MM.1S (cell line): ENCODE measurements at regions not wholly inside any gene's neighbourhood (a gene's known extent, or its start where the extent isn't known, plus 50 kb on each side); places are given as distances from the start of the nearest gene placed in this dataset.

Experiments used
- DNase-seq: peaks from one replicate; pipeline ENCODE4 v3.0.0-alpha.2; 2015
- H2AFZ ChIP-seq: fragments of 300-600 bp; sonication (generic); 2 replicates; pipeline ENCODE4 v1.6.0; 2016; ENCODE audit warnings: antibody characterized with exemption, low read length
- H3F3A ChIP-seq: fragments of 300-600 bp; sonication (generic); 2 replicates; pipeline ENCODE4 v1.6.1; 2016; ENCODE audit warnings: mild to moderate bottlenecking, antibody characterized with exemption, low read length, moderate library complexity, mixed read lengths; ENCODE audit not compliant: insufficient read depth
- H3K27ac ChIP-seq: fragments of 300-600 bp; sonication (generic); 2 replicates; pipeline ENCODE4 v1.5.1; 2016; ENCODE audit warnings: mild to moderate bottlenecking, low read length
- H3K27me3 ChIP-seq: fragments of 300-600 bp; sonication (generic); replicated peaks from 2 replicates; pipeline ENCODE4 v1.6.0; 2016; ENCODE audit warnings: low read length; ENCODE audit not compliant: insufficient read depth
- H3K36me3 ChIP-seq: fragments of 300-600 bp; sonication (generic); replicated peaks from 2 replicates; pipeline ENCODE4 v1.6.1; 2016; ENCODE audit warnings: mild to moderate bottlenecking, low read length, mixed read lengths; ENCODE audit not compliant: insufficient read depth
- H3K4me1 ChIP-seq: fragments of 300-600 bp; sonication (generic); 2 replicates; pipeline ENCODE4 v1.6.1; 2016; ENCODE audit warnings: low read length, mixed read lengths
- H3K4me2 ChIP-seq: fragments of 300-600 bp; sonication (generic); 2 replicates; pipeline ENCODE4 v1.6.0; 2016; ENCODE audit warnings: low read depth, low read length
- H3K4me3 ChIP-seq: fragments of 300-600 bp; sonication (generic); 2 replicates; pipeline ENCODE4 v1.5.1; 2016; ENCODE audit warnings: low read length, mixed read lengths
- H3K79me2 ChIP-seq: fragments of 300-600 bp; sonication (generic); 2 replicates; pipeline ENCODE4 v1.6.1; 2016; ENCODE audit warnings: mixed run types, low read length, mixed read lengths
- H3K9ac ChIP-seq: fragments of 300-600 bp; sonication (generic); 2 replicates; pipeline ENCODE4 v1.6.1; 2016; ENCODE audit warnings: low read length, mixed read lengths
- H3K9me2 ChIP-seq: fragments of 300-600 bp; sonication (generic); replicated peaks from 2 replicates; pipeline ENCODE4 v1.6.1; 2016; ENCODE audit warnings: mild to moderate bottlenecking, low read length, mixed read lengths; ENCODE audit not compliant: insufficient read depth
- H3K9me3 ChIP-seq: fragments of 300-600 bp; sonication (generic); replicated peaks from 2 replicates; pipeline ENCODE4 v1.6.1; 2016; ENCODE audit warnings: mild to moderate bottlenecking, low read length, mixed read lengths; ENCODE audit not compliant: insufficient read depth
- H4K20me1 ChIP-seq: fragments of 300-600 bp; sonication (generic); 2 replicates; pipeline ENCODE4 v1.6.1; 2016; ENCODE audit warnings: mild to moderate bottlenecking, low read length, moderate library complexity, mixed read lengths; ENCODE audit not compliant: insufficient read depth
- CTCF ChIP-seq: fragments of 300-600 bp; sonication (generic); IDR thresholded peaks from 2 replicates; pipeline ENCODE4 v1.5.1; 2016; ENCODE audit warnings: antibody characterized with exemption, low read length, mixed read lengths
- EZH2 ChIP-seq: fragments of 300-600 bp; sonication (generic); optimal IDR thresholded peaks from 2 replicates; pipeline ENCODE3; 2017; ENCODE audit warnings: low read depth, mild to moderate bottlenecking, antibody characterized with exemption, low read length, mixed read lengths
- EZH2phosphoT487 ChIP-seq: fragments of 300-600 bp; sonication (generic); IDR thresholded peaks from 2 replicates; pipeline ENCODE4 v1.6.1; 2018; ENCODE audit warnings: antibody characterized with exemption, low read length

GRCh38 chr5:145062280-145063062 is 772.7 kb downstream of the PRELID2 start:
- H3K9me2 ChIP-seq = no peaks in the 10 kb centered on the region

GRCh38 chr5:145056800-145057199 is 778.3 kb downstream of the PRELID2 start:
- H3K4me1 ChIP-seq = no peaks in the 10 kb centered on the region
- TF ChIP-seq CTCF (no peak), EZH2phosphoT487 (no peak), EZH2 (no peak)
- H3K27me3 ChIP-seq = no peaks in the 10 kb centered on the region
- H4K20me1 ChIP-seq = no peaks in the 10 kb centered on the region
- peak overlapping the region; percentile 36 for H3K4me2 ChIP-seq
- no peak overlapping the region for H3K9ac ChIP-seq
- no peaks in the 10 kb centered on the region for H3K79me2 ChIP-seq
- DNase-seq = peak; percentile 64
- no peak overlapping the region for H3K27ac ChIP-seq
- no peaks in the 10 kb centered on the region for H3F3A ChIP-seq
- H3K36me3 ChIP-seq = no peaks in the 10 kb centered on the region
- H3K9me2 ChIP-seq = no peaks in the 10 kb centered on the region
- H3K4me3 ChIP-seq = peak overlapping the region; percentile 19; the same call in 1 of the 2 replicates
- no peaks in the 10 kb centered on the region for H3K9me3 ChIP-seq
- H2AFZ ChIP-seq = no peak overlapping the region

More at GRCh38 chr5:145062280-145063062, 772.7 kb downstream of the PRELID2 start:
- Histone ChIP-seq H3K4me1 (no peaks in the 10 kb centered on the region), H3F3A (no peaks in the 10 kb centered on the region), H4K20me1 (no peaks in the 10 kb centered on the region), H3K9me3 (no peaks in the 10 kb centered on the region), H2AFZ (no peak overlapping the region), H3K27me3 (no peaks in the 10 kb centered on the region), H3K36me3 (no peaks in the 10 kb centered on the region; the same call in 1 of the 2 replicates), H3K4me2 (no peak overlapping the region), H3K27ac (no peak overlapping the region), H3K4me3 (no peak overlapping the region), H3K79me2 (no peaks in the 10 kb centered on the region), H3K9ac (no peak overlapping the region)
- no peak for DNase-seq
- TF ChIP-seq CTCF (no peak), EZH2 (no peak), EZH2phosphoT487 (no peak)

GRCh38 chr5:145050181-145050580 is 785.0 kb downstream of the PRELID2 start:
- no peaks in the 10 kb centered on the region for H3F3A ChIP-seq
- no peak overlapping the region for H2AFZ ChIP-seq
- H3K27ac ChIP-seq = no peak overlapping the region
- H3K4me2 ChIP-seq = no peak overlapping the region
- no peaks in the 10 kb centered on the region for H3K9me3 ChIP-seq
- H3K9ac ChIP-seq = no peak overlapping the region
- H3K36me3 ChIP-seq = no peaks in the 10 kb centered on the region
- H3K4me1 ChIP-seq = no peaks in the 10 kb centered on the region
- H3K27me3 ChIP-seq = no peaks in the 10 kb centered on the region
- no peaks in the 10 kb centered on the region for H4K20me1 ChIP-seq
- no peak overlapping the region for H3K4me3 ChIP-seq
- H3K9me2 ChIP-seq = no peaks in the 10 kb centered on the region
- no peak for TF ChIP-seq CTCF
- no peak for TF ChIP-seq EZH2phosphoT487
- TF ChIP-seq EZH2 = no peak
- H3K79me2 ChIP-seq = no peaks in the 10 kb centered on the region
- DNase-seq = no peak
